ENCODE measurements at regions not wholly inside any gene's neighbourhood (a gene's known extent, or its start where the extent isn't known, plus 50 kb on each side); places are given as distances from the start of the nearest gene placed in this dataset.
"Not testable (repeated sequence)": the region's sequence is repeated elsewhere in the genome, so short reads cannot be mapped to it uniquely, and the experiment has no call there.

DNA sequence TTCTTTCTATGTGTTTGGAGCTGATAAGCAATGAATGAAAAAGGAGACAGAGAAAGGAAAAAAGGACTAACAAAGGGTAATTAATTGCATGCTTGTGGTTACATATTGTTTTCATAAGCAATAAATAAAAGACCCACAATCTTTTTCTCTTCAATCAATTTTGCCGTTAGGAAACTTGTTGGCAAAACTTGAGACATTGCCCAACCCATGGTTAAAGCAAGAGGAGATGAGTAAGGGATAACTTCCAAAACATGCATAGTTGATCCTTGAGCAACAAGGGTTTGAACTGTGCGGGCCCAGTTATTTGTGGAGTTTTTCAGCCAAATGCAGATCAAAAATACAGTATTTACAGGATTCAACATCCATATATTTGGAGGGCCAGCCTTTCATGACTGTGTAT is 572.4 kb downstream of the AMY1C start:
- DNase-seq (no peak), ATAC-seq (ENCODE audit: low FRiP score) (no peak)
- Histone ChIP-seq H3K27ac (ENCODE audit: low read depth in 1 of 2, low read length in 2 of 2) (no peak overlapping the region), H3K4me3 (ENCODE audit: low read length in 2 of 2) (no peak overlapping the region), H3K4me1 (ENCODE audit: control insufficient read depth in 1 of 2, insufficient read depth in 2 of 2, low read length in 2 of 2) (no peaks in the 10 kb centered on the region), H3K27me3 (ENCODE audit: control insufficient read depth in 1 of 2, insufficient read depth in 2 of 2, low read length in 1 of 2) (no peaks in the 10 kb centered on the region), H3K9me3 (ENCODE audit: control insufficient read depth, low read length) (no peaks in the 10 kb centered on the region), H3K36me3 (ENCODE audit: control insufficient read depth in 1 of 2, insufficient read depth in 2 of 2, low read length in 1 of 2) (no peaks in the 10 kb centered on the region)
- WGBS, 2 donors = 60 to 75% methylated on average over 2 of the region's 2 CpGs
- intact Hi-C loops (cut with DNase I) = no loop called here

DNA sequence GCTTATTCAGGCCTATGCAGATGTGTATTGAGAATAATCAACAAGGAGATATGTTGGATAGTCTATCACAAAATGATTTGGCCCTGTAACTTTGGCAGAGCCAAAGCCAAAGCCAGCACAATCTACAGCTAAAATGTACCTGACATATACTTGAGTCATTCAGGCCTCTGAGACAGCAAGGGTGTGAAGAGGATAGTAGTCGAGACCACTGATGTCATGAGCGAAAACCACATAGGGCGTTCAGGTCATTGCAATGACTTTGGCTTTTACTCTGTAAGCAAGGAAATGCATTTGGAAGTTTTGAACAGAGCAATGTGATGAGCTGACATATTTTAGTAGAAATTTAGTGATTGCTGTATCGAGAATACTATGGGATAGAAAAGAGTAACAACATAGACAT is 579.6 kb downstream of the AMY1C start:
- Histone ChIP-seq H3K36me3 (ENCODE audit: control insufficient read depth in 1 of 2, insufficient read depth in 2 of 2, low read length in 1 of 2) (no peaks in the 10 kb centered on the region), H3K4me3 (ENCODE audit: low read length in 2 of 2) (no peak overlapping the region), H3K27ac (ENCODE audit: low read depth in 1 of 2, low read length in 2 of 2) (no peak overlapping the region), H3K9me3 (ENCODE audit: control insufficient read depth, low read length) (peaks cover 2% of the 10 kb centered on the region), H3K4me1 (ENCODE audit: control insufficient read depth in 1 of 2, insufficient read depth in 2 of 2, low read length in 2 of 2) (no peaks in the 10 kb centered on the region), H3K27me3 (ENCODE audit: control insufficient read depth in 1 of 2, insufficient read depth in 2 of 2, low read length in 1 of 2) (no peaks in the 10 kb centered on the region)
- no peak for DNase-seq
- intact Hi-C loops (cut with DNase I) = no loop called here
- ATAC-seq (ENCODE audit: low FRiP score) = no peak
- WGBS, 2 donors = 84% methylated on average over 4 of the region's 4 CpGs

DNA sequence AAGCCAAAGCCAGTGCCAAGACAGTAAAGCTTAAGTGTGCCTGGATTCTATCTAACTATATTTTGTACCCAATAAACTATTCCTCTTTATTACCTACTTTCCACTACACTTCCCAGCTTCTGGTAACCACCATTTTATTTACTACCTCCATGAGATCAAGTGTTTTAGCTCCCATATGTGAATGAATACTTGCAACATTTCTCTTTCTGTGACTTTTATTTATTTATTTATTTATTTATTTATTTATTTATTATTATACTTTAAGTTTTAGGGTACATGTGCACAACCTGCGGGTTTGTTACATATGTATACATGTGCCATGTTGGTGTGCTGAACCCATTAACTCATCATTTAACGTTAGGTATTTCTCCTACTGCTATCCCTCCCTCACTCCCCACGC is 582.1 kb downstream of the AMY1C start:
- no peak overlapping the region for H3K27ac ChIP-seq (ENCODE audit: low read depth in 1 of 2, low read length in 2 of 2)
- no peak overlapping the region for H3K4me3 ChIP-seq (ENCODE audit: low read length in 2 of 2)
- WGBS, 2 donors = 82 to 83% methylated on average over 3 of the region's 3 CpGs
- H3K27me3 ChIP-seq (ENCODE audit: control insufficient read depth in 1 of 2, insufficient read depth in 2 of 2, low read length in 1 of 2) = no peaks in the 10 kb centered on the region
- no peaks in the 10 kb centered on the region for H3K36me3 ChIP-seq (ENCODE audit: control insufficient read depth in 1 of 2, insufficient read depth in 2 of 2, low read length in 1 of 2)
- no peak for DNase-seq
- no peaks in the 10 kb centered on the region for H3K4me1 ChIP-seq (ENCODE audit: control insufficient read depth in 1 of 2, insufficient read depth in 2 of 2, low read length in 2 of 2)
- no peak for ATAC-seq (ENCODE audit: low FRiP score)
- H3K9me3 ChIP-seq (ENCODE audit: control insufficient read depth, low read length) = peaks cover 2% of the 10 kb centered on the region
- intact Hi-C loops (cut with DNase I) = no loop called here

DNA sequence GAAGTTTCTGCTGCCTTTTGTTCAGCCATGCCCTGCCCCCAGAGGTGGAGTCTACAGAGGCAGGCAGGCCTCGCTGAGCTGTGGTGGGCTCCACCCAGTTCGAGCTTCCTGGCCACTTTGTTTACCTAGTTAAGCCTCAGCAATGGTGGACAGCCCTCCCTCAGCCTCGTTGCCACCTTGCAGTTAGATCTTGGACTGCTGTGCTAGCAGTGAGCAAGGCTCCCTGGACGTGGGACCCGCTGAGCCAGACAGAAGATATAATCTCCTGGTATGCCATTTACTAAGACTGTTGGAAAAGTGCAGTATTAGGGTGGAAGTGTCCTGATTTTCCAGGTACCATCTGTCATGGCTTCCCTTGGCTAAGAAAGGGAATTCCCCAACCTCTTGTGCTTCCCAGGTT is 588.2 kb downstream of the AMY1C start:
- H3K36me3 ChIP-seq (ENCODE audit: control insufficient read depth in 1 of 2, insufficient read depth in 2 of 2, low read length in 1 of 2); H3K27me3 ChIP-seq (ENCODE audit: control insufficient read depth in 1 of 2, insufficient read depth in 2 of 2, low read length in 1 of 2); H3K9me3 ChIP-seq (ENCODE audit: control insufficient read depth, low read length); H3K4me1 ChIP-seq (ENCODE audit: control insufficient read depth in 1 of 2, insufficient read depth in 2 of 2, low read length in 2 of 2); H3K27ac ChIP-seq (ENCODE audit: low read depth in 1 of 2, low read length in 2 of 2); intact Hi-C loops (cut with DNase I); DNase-seq; ATAC-seq (ENCODE audit: low FRiP score); H3K4me3 ChIP-seq (ENCODE audit: low read length in 2 of 2): not testable (repeated sequence)
- 64 to 76% methylated on average over 5 of the region's 5 CpGs for WGBS, 2 donors

DNA sequence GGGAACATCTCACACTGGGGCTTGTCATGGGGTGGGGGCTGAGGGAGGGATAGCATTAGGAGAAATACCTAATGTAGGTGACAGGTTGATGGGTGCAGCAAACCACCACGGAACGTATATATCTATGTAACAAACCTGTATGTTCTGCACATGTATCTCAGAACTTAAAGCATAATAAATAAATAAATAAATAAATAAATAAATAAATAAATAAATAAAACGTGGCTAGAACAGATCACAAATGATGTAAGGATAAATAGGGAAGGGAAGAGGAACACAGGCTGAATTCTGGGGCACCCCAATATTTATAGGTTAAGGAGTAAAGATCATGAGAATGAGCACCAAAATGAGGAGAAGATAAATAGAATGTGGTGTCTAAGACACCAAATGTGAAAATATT is 592.2 kb downstream of the AMY1C start:
- WGBS, 2 donors = 61 to 68% methylated on average over 3 of the region's 3 CpGs
- intact Hi-C loops (cut with DNase I) = no loop called here
- Histone ChIP-seq H3K4me1 (ENCODE audit: control insufficient read depth in 1 of 2, insufficient read depth in 2 of 2, low read length in 2 of 2) (no peaks in the 10 kb centered on the region), H3K9me3 (ENCODE audit: control insufficient read depth, low read length) (peaks cover 1% of the 10 kb centered on the region), H3K4me3 (ENCODE audit: low read length in 2 of 2) (no peak overlapping the region), H3K27me3 (ENCODE audit: control insufficient read depth in 1 of 2, insufficient read depth in 2 of 2, low read length in 1 of 2) (no peaks in the 10 kb centered on the region), H3K36me3 (ENCODE audit: control insufficient read depth in 1 of 2, insufficient read depth in 2 of 2, low read length in 1 of 2) (no peaks in the 10 kb centered on the region), H3K27ac (ENCODE audit: low read depth in 1 of 2, low read length in 2 of 2) (no peak overlapping the region)
- ATAC-seq (ENCODE audit: low FRiP score) (no peak), DNase-seq (no peak)

DNA sequence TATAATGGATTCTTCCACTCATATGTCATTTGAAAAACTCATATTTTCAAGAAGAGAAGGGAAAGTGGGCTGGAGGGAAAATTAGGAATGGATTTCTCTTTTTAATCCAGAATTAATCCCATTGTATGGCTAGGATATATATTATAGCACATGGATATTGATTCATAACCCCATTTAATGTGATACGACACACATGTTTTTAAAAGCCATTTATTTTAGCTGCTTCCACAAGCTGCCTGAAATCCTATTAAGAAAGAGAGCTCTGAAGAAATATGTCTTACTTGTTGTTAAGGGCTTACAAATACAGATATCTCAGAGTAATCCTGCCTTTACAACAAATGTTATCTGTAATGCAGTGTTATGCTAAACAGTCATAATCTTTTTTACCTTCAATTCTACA is 598.6 kb downstream of the AMY1C start:
- 83% methylated on average over 1 of the region's 1 CpG for WGBS, 2 donors
- Histone ChIP-seq H3K4me1 (ENCODE audit: control insufficient read depth in 1 of 2, insufficient read depth in 2 of 2, low read length in 2 of 2) (no peaks in the 10 kb centered on the region), H3K27me3 (ENCODE audit: control insufficient read depth in 1 of 2, insufficient read depth in 2 of 2, low read length in 1 of 2) (no peaks in the 10 kb centered on the region), H3K4me3 (ENCODE audit: low read length in 2 of 2) (no peak overlapping the region), H3K36me3 (ENCODE audit: control insufficient read depth in 1 of 2, insufficient read depth in 2 of 2, low read length in 1 of 2) (no peaks in the 10 kb centered on the region), H3K9me3 (ENCODE audit: control insufficient read depth, low read length) (no peaks in the 10 kb centered on the region), H3K27ac (ENCODE audit: low read depth in 1 of 2, low read length in 2 of 2) (no peak overlapping the region)
- ATAC-seq (ENCODE audit: low FRiP score) (no peak), DNase-seq (no peak)
- intact Hi-C loops (cut with DNase I) = no loop called here

DNA sequence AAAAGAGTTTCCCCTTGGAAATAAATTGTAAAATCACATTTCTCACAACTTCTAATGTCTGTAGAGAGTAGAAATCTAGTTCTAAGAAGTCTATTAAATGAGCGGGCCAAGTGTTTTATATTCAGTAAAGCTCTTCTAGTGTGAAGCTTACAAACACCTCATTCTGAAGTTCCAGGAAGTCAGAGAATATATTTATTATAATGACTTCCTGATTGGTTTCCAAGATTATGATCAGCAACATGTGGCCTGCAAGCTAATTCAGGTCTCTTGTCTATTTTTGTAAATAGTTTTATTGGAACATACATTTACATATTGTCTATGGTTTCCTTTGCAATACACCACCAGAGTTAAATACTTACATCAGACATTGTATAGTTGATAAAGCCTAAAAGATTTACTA is 603.9 kb downstream of the AMY1C start:
- no peaks in the 10 kb centered on the region for H3K27me3 ChIP-seq (ENCODE audit: control insufficient read depth in 1 of 2, insufficient read depth in 2 of 2, low read length in 1 of 2)
- no peaks in the 10 kb centered on the region for H3K36me3 ChIP-seq (ENCODE audit: control insufficient read depth in 1 of 2, insufficient read depth in 2 of 2, low read length in 1 of 2)
- no peak overlapping the region for H3K4me3 ChIP-seq (ENCODE audit: low read length in 2 of 2)
- intact Hi-C loops (cut with DNase I) = no loop called here
- no peaks in the 10 kb centered on the region for H3K9me3 ChIP-seq (ENCODE audit: control insufficient read depth, low read length)
- WGBS, 2 donors = 78 to 81% methylated on average over 1 of the region's 1 CpG
- ATAC-seq (ENCODE audit: low FRiP score) (no peak), DNase-seq (no peak)
- no peaks in the 10 kb centered on the region for H3K4me1 ChIP-seq (ENCODE audit: control insufficient read depth in 1 of 2, insufficient read depth in 2 of 2, low read length in 2 of 2)
- no peak overlapping the region for H3K27ac ChIP-seq (ENCODE audit: low read depth in 1 of 2, low read length in 2 of 2)

DNA sequence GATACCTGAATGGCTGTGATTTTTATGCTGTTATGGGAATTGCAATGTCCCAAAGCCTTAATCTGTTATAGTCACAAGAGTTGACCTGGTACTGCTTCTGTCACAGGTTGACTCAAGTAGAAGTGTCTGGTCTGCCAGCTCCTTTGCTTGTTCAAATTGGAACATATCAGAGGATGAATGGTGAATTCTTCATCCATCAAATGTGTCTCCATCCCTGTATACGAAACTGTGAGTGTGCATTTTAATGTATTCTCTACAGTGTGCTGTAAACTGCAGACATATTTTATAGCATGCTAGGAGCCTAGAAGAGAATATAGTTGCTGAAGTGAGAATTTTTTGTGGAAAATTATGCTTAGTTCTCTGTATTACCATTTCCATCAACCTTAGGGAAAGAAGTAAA is 608.4 kb downstream of the AMY1C start:
- intact Hi-C loops (cut with DNase I) = no loop called here
- Histone ChIP-seq H3K36me3 (ENCODE audit: control insufficient read depth in 1 of 2, insufficient read depth in 2 of 2, low read length in 1 of 2) (no peaks in the 10 kb centered on the region), H3K27me3 (ENCODE audit: control insufficient read depth in 1 of 2, insufficient read depth in 2 of 2, low read length in 1 of 2) (no peaks in the 10 kb centered on the region), H3K9me3 (ENCODE audit: control insufficient read depth, low read length) (no peaks in the 10 kb centered on the region), H3K4me1 (ENCODE audit: control insufficient read depth in 1 of 2, insufficient read depth in 2 of 2, low read length in 2 of 2) (no peaks in the 10 kb centered on the region), H3K27ac (ENCODE audit: low read depth in 1 of 2, low read length in 2 of 2) (no peak overlapping the region), H3K4me3 (ENCODE audit: low read length in 2 of 2) (no peak overlapping the region)
- WGBS, 2 donors = 35 to 43% methylated on average over 1 of the region's 1 CpG
- ATAC-seq (ENCODE audit: low FRiP score) = no peak
- DNase-seq = no peak

DNA sequence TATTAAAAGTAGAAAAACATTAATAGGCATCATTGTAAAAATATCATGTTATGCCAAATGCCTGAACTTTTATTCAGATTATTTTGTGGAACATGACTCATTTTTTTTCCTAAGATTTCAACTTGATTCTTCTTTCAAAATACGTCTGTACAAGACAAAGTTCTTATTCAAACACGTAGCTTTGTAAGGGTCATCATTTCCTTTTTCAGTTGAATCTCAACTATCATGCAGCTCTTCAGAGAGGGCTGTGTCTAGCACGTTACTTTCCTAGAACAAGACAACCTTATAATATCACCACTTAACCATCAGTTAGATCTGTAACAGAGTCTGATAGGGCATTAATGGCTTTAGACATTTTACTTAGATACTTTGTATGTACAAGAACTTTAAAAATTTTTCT is 608.9 kb downstream of the AMY1C start:
- no peaks in the 10 kb centered on the region for H3K9me3 ChIP-seq (ENCODE audit: control insufficient read depth, low read length)
- H3K4me1 ChIP-seq (ENCODE audit: control insufficient read depth in 1 of 2, insufficient read depth in 2 of 2, low read length in 2 of 2) = no peaks in the 10 kb centered on the region
- intact Hi-C loops (cut with DNase I) = no loop called here
- no peaks in the 10 kb centered on the region for H3K36me3 ChIP-seq (ENCODE audit: control insufficient read depth in 1 of 2, insufficient read depth in 2 of 2, low read length in 1 of 2)
- ATAC-seq (ENCODE audit: low FRiP score) = no peak
- no peak for DNase-seq
- no peak overlapping the region for H3K4me3 ChIP-seq (ENCODE audit: low read length in 2 of 2)
- WGBS, 2 donors = 55 to 62% methylated on average over 3 of the region's 3 CpGs
- no peak overlapping the region for H3K27ac ChIP-seq (ENCODE audit: low read depth in 1 of 2, low read length in 2 of 2)
- no peaks in the 10 kb centered on the region for H3K27me3 ChIP-seq (ENCODE audit: control insufficient read depth in 1 of 2, insufficient read depth in 2 of 2, low read length in 1 of 2)
